Dermis blood vessel endothelial cell (primary cell): ENCODE measurements at regions not wholly inside any gene's neighbourhood (a gene's known extent, or its start where the extent isn't known, plus 50 kb on each side); places are given as distances from the start of the nearest gene placed in this dataset.
"Not testable (repeated sequence)": the region's sequence is repeated elsewhere in the genome, so short reads cannot be mapped to it uniquely, and the experiment has no call there.

Experiments
- DNase-seq: peaks from one replicate; pipeline ENCODE4 v3.0.0; 2010

- no peak for DNase-seq
These were observed 52.5 kb upstream of the RESF1 start for GRCh38 chr12:31906557-31907301.

- no peak for DNase-seq
These were observed 56.2 kb upstream of the RESF1 start for GRCh38 chr12:31903025-31903424.

GRCh38 chr12:31900271-31900670 is 58.9 kb upstream of the RESF1 start:
- no peak for DNase-seq

GRCh38 chr12:31899109-31899508 is 60.1 kb upstream of the RESF1 start:
- DNase-seq, result no peak

- peak; percentile 73 for DNase-seq
These were observed 61.3 kb upstream of the RESF1 start for GRCh38 chr12:31897781-31898503.

GRCh38 chr12:31897092-31897491 is 62.1 kb upstream of the RESF1 start:
- not testable (repeated sequence) for DNase-seq

GRCh38 chr12:31896514-31897039 is 62.6 kb upstream of the RESF1 start:
- DNase-seq, result peak; percentile 78

- DNase-seq, result no peak
These were observed 63.6 kb upstream of the RESF1 start for GRCh38 chr12:31895449-31896150.

- DNase-seq, result no peak
These were observed 68.6 kb upstream of the RESF1 start for GRCh38 chr12:31890295-31891285.

- no peak for DNase-seq
These were observed 72.0 kb upstream of the RESF1 start for GRCh38 chr12:31887109-31887811.

GRCh38 chr12:31882682-31883081 is 76.5 kb upstream of the RESF1 start:
- DNase-seq, result not testable (repeated sequence)

GRCh38 chr12:31880340-31880739 is 78.9 kb upstream of the RESF1 start:
- no peak for DNase-seq

GRCh38 chr12:31877884-31878283 is 81.3 kb upstream of the RESF1 start:
- no peak for DNase-seq

- no peak for DNase-seq
These were observed 82.4 kb upstream of the RESF1 start for GRCh38 chr12:31876568-31877424.

GRCh38 chr12:31875609-31875964 is 83.6 kb upstream of the RESF1 start:
- DNase-seq, result no peak

- peak; percentile 96 for DNase-seq
These were observed 84.1 kb upstream of the RESF1 start for GRCh38 chr12:31874961-31875608.

GRCh38 chr12:31872831-31873604 is 86.2 kb upstream of the RESF1 start:
- no peak for DNase-seq

GRCh38 chr12:31869972-31870371 is 89.2 kb upstream of the RESF1 start:
- DNase-seq, result no peak

- DNase-seq, result peak; percentile 89
These were observed 90.2 kb upstream of the RESF1 start for GRCh38 chr12:31868965-31869364.
